PC-9 (cell line): ENCODE measurements at regions not wholly inside any gene's neighbourhood (a gene's known extent, or its start where the extent isn't known, plus 50 kb on each side); places are given as distances from the start of the nearest gene placed in this dataset.

Experiments
- BruUV-seq: library from RNA; stranded (reverse); fragments of 400-500 nt; replicated peaks from 2 replicates; lab custom pipeline; 2021; lab: Mats Ljungman, UMichigan
- CTCF ChIA-PET: fragments of 300-600 bp; sonication (Branson Sonifier 250); formaldehyde crosslinking; loops from one replicate; lab custom pipeline; 2022; ENCODE audit warnings: antibody characterized with exemption; lab: Charles Lee
- POLR2A ChIA-PET: fragments of 300-600 bp; sonication (Branson Sonifier 250); formaldehyde crosslinking; loops from one replicate; lab custom pipeline; 2022; ENCODE audit warnings: antibody characterized with exemption; ENCODE audit not compliant: unreplicated experiment; lab: Charles Lee
- DNase-seq, 2 experiments: peaks; one replicate each; pipeline versions ENCODE4 v3.0.0 to v3.0.0-alpha.2; 2015 to 2022; ENCODE audit warnings: mixed read lengths in 1 of 2
- H2AFZ ChIP-seq: fragments of 200-600 bp; sonication (generic); 2 replicates; pipeline ENCODE4 v1.8.1; 2017; ENCODE audit warnings: antibody characterized with exemption
- H3F3A ChIP-seq: fragments of 200-600 bp; sonication (generic); 2 replicates; pipeline ENCODE4 v1.8.1; 2017; ENCODE audit warnings: antibody characterized with exemption, mild to moderate bottlenecking, low read depth; ENCODE audit not compliant: insufficient read depth
- H3K27ac ChIP-seq: fragments of 200-600 bp; sonication (generic); 2 replicates; pipeline ENCODE4 v1.6.1; 2016; ENCODE audit warnings: mixed run types
- H3K27me3 ChIP-seq: fragments of 200-600 bp; sonication (generic); 2 replicates; pipeline ENCODE4 v1.6.1; 2016; ENCODE audit warnings: low read depth, mixed run types; ENCODE audit not compliant: insufficient read depth
- H3K36me3 ChIP-seq: fragments of 200-600 bp; sonication (generic); 2 replicates; pipeline ENCODE4 v1.6.1; 2016; ENCODE audit warnings: low read depth, mixed run types
- H3K4me1 ChIP-seq: fragments of 200-600 bp; sonication (generic); replicated peaks from 2 replicates; pipeline ENCODE4 v1.6.1; 2016; ENCODE audit warnings: mixed run types; ENCODE audit not compliant: insufficient read depth
- H3K4me2 ChIP-seq: fragments of 200-600 bp; sonication (generic); 2 replicates; pipeline ENCODE4 v1.6.1; 2017; ENCODE audit warnings: mixed run types
- H3K4me3 ChIP-seq: fragments of 200-600 bp; sonication (generic); 2 replicates; pipeline ENCODE4 v1.6.1; 2016; ENCODE audit warnings: mixed run types
- H3K79me2 ChIP-seq: fragments of 200-600 bp; sonication (generic); 2 replicates; pipeline ENCODE4 v1.6.1; 2017; ENCODE audit warnings: low read depth, mixed run types
- H3K9me2 ChIP-seq: fragments of 200-600 bp; sonication (generic); 2 replicates; pipeline ENCODE4 v1.8.1; 2017; ENCODE audit warnings: mild to moderate bottlenecking; ENCODE audit not compliant: insufficient read depth
- H3K9me3 ChIP-seq: fragments of 200-600 bp; sonication (generic); 2 replicates; pipeline ENCODE4 v1.8.1; 2016; ENCODE audit warnings: low read depth; ENCODE audit not compliant: insufficient read depth
- H4K20me1 ChIP-seq: fragments of 200-600 bp; sonication (generic); 2 replicates; pipeline ENCODE4 v1.8.1; 2017; ENCODE audit not compliant: insufficient read depth
- CTCF ChIP-seq: fragments of 200-600 bp; sonication (generic); conservative IDR thresholded peaks from 2 replicates; pipeline ENCODE4 v1.6.1; 2017; ENCODE audit warnings: mixed run types, antibody characterized with exemption, mild to moderate bottlenecking, moderate library complexity
- EZH2 ChIP-seq: fragments of 200-600 bp; sonication (generic); IDR thresholded peaks from 2 replicates; pipeline ENCODE4 v1.8.0; 2017; ENCODE audit warnings: antibody characterized with exemption, low read depth
- intact Hi-C: fragments of 100-400 bp; cut with micrococcal nuclease; formaldehyde crosslinking; loops from one replicate; pipeline ENCODE4 v1.10.0; 2022; ENCODE audit not compliant: unreplicated experiment

DNA sequence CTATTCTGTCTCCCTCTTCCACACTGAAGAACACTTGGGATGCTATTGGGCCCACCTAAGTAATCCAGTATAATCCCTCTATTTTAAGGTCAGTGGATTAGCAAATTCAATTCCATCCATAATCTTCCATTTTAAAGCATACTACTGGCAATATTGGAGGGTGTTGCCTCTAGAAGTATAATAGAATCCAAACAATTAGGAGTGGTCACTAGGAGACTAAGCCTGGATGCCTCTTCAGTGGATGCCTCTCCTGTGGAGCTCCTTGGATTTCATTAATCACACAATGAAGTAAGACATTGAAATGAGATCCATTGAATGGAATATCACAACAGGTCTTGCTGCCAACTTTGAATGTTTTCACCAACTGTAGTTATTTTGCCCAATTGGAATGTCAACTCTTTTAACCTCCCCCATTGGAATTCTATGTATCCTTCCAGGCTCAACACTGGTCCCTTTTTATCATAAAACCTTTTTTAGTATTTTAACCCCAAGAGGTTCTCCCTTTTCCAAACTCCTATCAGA is 311.6 kb downstream of the PLK2 start:
- ChIA-PET CTCF (no interaction called here), POLR2A (interaction anchor here (0.6 kb wide), 1 partner anchor 181 kb away, joined by 4 read pairs; no protein-coding TSS in a partner anchor)
- H3F3A ChIP-seq, result no peaks in the 10 kb centered on the region
- H3K27me3 ChIP-seq, result no peaks in the 10 kb centered on the region
- no peaks in the 10 kb centered on the region for H3K9me2 ChIP-seq
- BruUV-seq, result no TSS peak
- H3K4me2 ChIP-seq, result no peak overlapping the region
- TF ChIP-seq CTCF (no peak), EZH2 (no peak)
- no peak overlapping the region for H3K27ac ChIP-seq
- no peaks in the 10 kb centered on the region for H3K79me2 ChIP-seq
- H4K20me1 ChIP-seq, result no peaks in the 10 kb centered on the region
- DNase-seq, result no peak
- H2AFZ ChIP-seq, result no peak overlapping the region
- H3K36me3 ChIP-seq, result no peaks in the 10 kb centered on the region
- H3K9me3 ChIP-seq, result peaks cover 11% of the 10 kb centered on the region; the same call in 1 of the 2 replicates
- no peak overlapping the region for H3K4me3 ChIP-seq
- intact Hi-C loops, result no loop called here
- no peaks in the 10 kb centered on the region; the same call in 1 of the 2 replicates for H3K4me1 ChIP-seq

DNA sequence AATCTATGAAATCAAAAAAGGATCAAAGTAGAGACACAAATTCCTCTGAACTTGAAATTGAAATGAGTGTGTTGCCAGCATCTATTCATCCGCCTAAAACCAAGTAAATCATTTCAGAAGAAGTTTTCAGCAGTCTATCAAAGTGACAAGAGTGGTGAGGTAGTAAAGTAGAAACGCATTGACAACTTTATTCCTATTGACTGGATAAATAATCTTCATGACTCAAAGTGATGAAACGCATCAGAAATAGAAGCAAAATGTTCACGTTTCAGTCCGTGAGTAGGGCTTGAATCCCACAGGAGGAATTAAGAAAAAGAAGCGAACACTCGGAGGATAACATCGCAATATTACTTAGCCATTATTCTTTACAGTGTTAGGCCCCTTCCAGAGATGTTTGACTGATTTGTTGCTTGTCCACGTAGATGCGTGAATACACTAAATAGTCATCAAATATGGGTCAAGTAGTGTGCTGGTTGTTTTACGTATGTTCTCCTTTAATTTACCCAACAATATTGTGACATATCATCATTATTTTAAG is 314.4 kb downstream of the PLK2 start:
- H3K79me2 ChIP-seq, result no peaks in the 10 kb centered on the region
- H3K4me3 ChIP-seq, result no peak overlapping the region
- no peaks in the 10 kb centered on the region for H4K20me1 ChIP-seq
- DNase-seq, result no peak
- no peaks in the 10 kb centered on the region for H3K36me3 ChIP-seq
- H3F3A ChIP-seq, result no peaks in the 10 kb centered on the region
- no peaks in the 10 kb centered on the region for H3K9me2 ChIP-seq
- no peaks in the 10 kb centered on the region for H3K27me3 ChIP-seq
- H3K9me3 ChIP-seq, result peaks cover 6% of the 10 kb centered on the region; the same call in 1 of the 2 replicates
- no TSS peak for BruUV-seq
- intact Hi-C loops, result no loop called here
- no peak overlapping the region for H2AFZ ChIP-seq
- H3K4me2 ChIP-seq, result no peak overlapping the region
- ChIA-PET CTCF (no interaction called here), POLR2A (interaction anchor here (0.5 to 0.6 kb wide), 2 partner anchors 155 to 644 kb away, joined by 4 read pairs; no protein-coding TSS in a partner anchor)
- no peaks in the 10 kb centered on the region; the same call in 1 of the 2 replicates for H3K4me1 ChIP-seq
- TF ChIP-seq EZH2, result no peak
- no peak for TF ChIP-seq CTCF
- no peak overlapping the region for H3K27ac ChIP-seq

- BruUV-seq, result no TSS peak
- no peak for TF ChIP-seq CTCF
- no peak for TF ChIP-seq EZH2
- Histone ChIP-seq H3K27me3 (no peaks in the 10 kb centered on the region), H2AFZ (no peak overlapping the region), H3K27ac (no peak overlapping the region), H3K9me3 (peaks cover 6% of the 10 kb centered on the region; the same call in 1 of the 2 replicates), H3K79me2 (no peaks in the 10 kb centered on the region), H3F3A (no peaks in the 10 kb centered on the region), H3K9me2 (no peaks in the 10 kb centered on the region), H4K20me1 (no peaks in the 10 kb centered on the region), H3K36me3 (no peaks in the 10 kb centered on the region), H3K4me1 (no peaks in the 10 kb centered on the region), H3K4me2 (no peak overlapping the region), H3K4me3 (no peak overlapping the region)
- intact Hi-C loops, result no loop called here
- no peak for DNase-seq
- CTCF ChIA-PET, result no interaction called here
- POLR2A ChIA-PET, result no interaction called here
These were observed 316.2 kb downstream of the PLK2 start for GRCh38 chr5:58143727-58144126.
